ENCODE measurements at regions not wholly inside any gene's neighbourhood (a gene's known extent, or its start where the extent isn't known, plus 50 kb on each side); places are given as distances from the start of the nearest gene placed in this dataset.
A peak's percentile ranks its signal among the peaks of the same experiment; 100 is the strongest.
"Not testable (repeated sequence)": the region's sequence is repeated elsewhere in the genome, so short reads cannot be mapped to it uniquely, and the experiment has no call there.

GRCh38 chr10:29879862-29880261 lies 179.5 kb downstream of the JCAD start:
- DNase-seq = no peak

- no peak for DNase-seq
Measured at GRCh38 chr10:29878492-29878891, 180.9 kb downstream of the JCAD start.

GRCh38 chr10:29877793-29878491 lies 181.4 kb downstream of the JCAD start:
- DNase-seq = no peak

GRCh38 chr10:29876008-29876555 lies 183.3 kb downstream of the JCAD start:
- DNase-seq = no peak

- DNase-seq = no peak
Measured at GRCh38 chr10:29874606-29875269, 184.6 kb downstream of the JCAD start.

- no peak for DNase-seq
Measured at GRCh38 chr10:29873941-29874484, 185.4 kb downstream of the JCAD start.

GRCh38 chr10:29870522-29871044 lies 188.8 kb downstream of the JCAD start:
- no peak for DNase-seq

- no peak for DNase-seq
Measured at GRCh38 chr10:29869593-29869992, 189.8 kb downstream of the JCAD start.

- no peak for DNase-seq
Measured at GRCh38 chr10:29866356-29866755, 193.0 kb downstream of the JCAD start.

GRCh38 chr10:29865700-29866355 lies 193.6 kb downstream of the JCAD start:
- no peak for DNase-seq

GRCh38 chr10:29862923-29863614 lies 196.3 kb downstream of the JCAD start:
- no peak for DNase-seq

GRCh38 chr10:29861811-29862505 lies 197.4 kb downstream of the JCAD start:
- DNase-seq = no peak

GRCh38 chr10:29861231-29861630 lies 198.2 kb downstream of the JCAD start:
- not testable (repeated sequence) for DNase-seq

- no peak for DNase-seq
Measured at GRCh38 chr10:29860166-29860565, 199.2 kb downstream of the JCAD start.

- DNase-seq = no peak
Measured at GRCh38 chr10:29859521-29860130, 199.8 kb downstream of the JCAD start.

GRCh38 chr10:29858702-29859267 lies 200.6 kb downstream of the JCAD start:
- no peak for DNase-seq

- peak; percentile 64 for DNase-seq
Measured at GRCh38 chr10:29857843-29858701, 201.3 kb downstream of the JCAD start.

- DNase-seq = no peak
Measured at GRCh38 chr10:29856295-29856694, 203.1 kb downstream of the JCAD start.

- no peak for DNase-seq
Measured at GRCh38 chr10:29853913-29854312, 205.5 kb downstream of the JCAD start.

- DNase-seq = no peak
Measured at GRCh38 chr10:29851241-29851640, 208.1 kb downstream of the JCAD start.

All from left hindlimb (tissue), 1 donor.